Neural progenitor cell (in vitro differentiated cells): ENCODE measurements at regions not wholly inside any gene's neighbourhood (a gene's known extent, or its start where the extent isn't known, plus 50 kb on each side); places are given as distances from the start of the nearest gene placed in this dataset.

Experiments used
- DNase-seq: peaks from one replicate; pipeline ENCODE4 v3.0.0-alpha.2; 2016; ENCODE audit warnings: low spot score
- H2AFZ ChIP-seq: fragments of 200-600 bp; sonication (generic); replicated peaks from 2 replicates; pipeline ENCODE4 v1.6.1; 2016; ENCODE audit warnings: antibody characterized with exemption
- H3F3A ChIP-seq: fragments of 200-600 bp; sonication (generic); 2 replicates; pipeline ENCODE4 v1.6.1; 2016; ENCODE audit warnings: antibody characterized with exemption, low read depth
- H3K27ac ChIP-seq: fragments of 200-600 bp; sonication (generic); 2 replicates; pipeline ENCODE4 v1.5.1; 2016; ENCODE audit warnings: mild to moderate bottlenecking
- H3K27me3 ChIP-seq: fragments of 200-600 bp; sonication (generic); 2 replicates; pipeline ENCODE4 v1.6.1; 2016; ENCODE audit warnings: mild to moderate bottlenecking, moderate library complexity
- H3K36me3 ChIP-seq: fragments of 200-600 bp; sonication (generic); 2 replicates; pipeline ENCODE4 v1.5.1; 2016
- H3K4me1 ChIP-seq: fragments of 200-600 bp; sonication (generic); 2 replicates; pipeline ENCODE4 v1.6.1; 2016; ENCODE audit warnings: mixed run types
- H3K4me2 ChIP-seq: fragments of 200-600 bp; sonication (generic); 2 replicates; pipeline ENCODE4 v1.6.1; 2016
- H3K4me3 ChIP-seq: fragments of 200-600 bp; sonication (generic); 2 replicates; pipeline ENCODE4 v1.5.1; 2016
- H3K79me2 ChIP-seq: fragments of 200-600 bp; sonication (generic); 2 replicates; pipeline ENCODE4 v1.6.1; 2016; ENCODE audit warnings: low read depth
- H3K9ac ChIP-seq: fragments of 200-600 bp; sonication (generic); 2 replicates; pipeline ENCODE4 v1.6.1; 2016
- H3K9me3 ChIP-seq: fragments of 200-600 bp; sonication (generic); 2 replicates; pipeline ENCODE4 v1.5.1; 2016; ENCODE audit warnings: low read depth
- H4K20me1 ChIP-seq: fragments of 200-600 bp; sonication (generic); 2 replicates; pipeline ENCODE4 v1.6.1; 2016; ENCODE audit warnings: low read depth
- H3K27ac Mint-ChIP-seq: 3 replicates; pipeline ENCODE4 v1.8.0; 2021; ENCODE audit warnings: mixed read lengths
- H3K27me3 Mint-ChIP-seq: 2 replicates; pipeline ENCODE4 v1.8.0; 2022; ENCODE audit warnings: low read depth, mild to moderate bottlenecking, inconsistent platforms, moderate library complexity, mixed read lengths; ENCODE audit not compliant: insufficient read depth
- H3K36me3 Mint-ChIP-seq: 3 replicates; pipeline ENCODE4 v1.8.0; 2021; ENCODE audit warnings: mixed read lengths
- H3K4me1 Mint-ChIP-seq: 3 replicates; pipeline ENCODE4 v1.8.0; 2021; ENCODE audit warnings: mixed read lengths
- H3K4me3 Mint-ChIP-seq: 3 replicates; pipeline ENCODE4 v1.8.0; 2021; ENCODE audit warnings: mild to moderate bottlenecking, moderate library complexity, mixed read lengths
- H3K9me3 Mint-ChIP-seq: 3 replicates; pipeline ENCODE4 v1.8.0; 2020; ENCODE audit warnings: mixed read lengths
- CTCF ChIP-seq: fragments of 200-600 bp; sonication (generic); IDR thresholded peaks from 2 replicates; pipeline ENCODE4 v1.5.1; 2017; ENCODE audit warnings: antibody characterized with exemption, mild to moderate bottlenecking
- EZH2 ChIP-seq: fragments of 200-600 bp; sonication (generic); IDR thresholded peaks from 2 replicates; pipeline ENCODE4 v1.6.1; 2017; ENCODE audit warnings: antibody characterized with exemption, mild to moderate bottlenecking, moderate library complexity
- EZH2phosphoT487 ChIP-seq: fragments of 200-600 bp; sonication (generic); IDR thresholded peaks from 2 replicates; pipeline ENCODE4 v1.6.1; 2017; ENCODE audit warnings: antibody characterized with exemption

GRCh38 chr10:47107007-47107747 lies 192.8 kb upstream of the GDF10 start:
- no peaks in the 10 kb centered on the region for H3K9me3 ChIP-seq
- H3K9ac ChIP-seq = no peak overlapping the region
- no peaks in the 10 kb centered on the region for H4K20me1 ChIP-seq
- Mint-ChIP-seq H3K9me3 (peaks cover 6% of the 10 kb centered on the region), H3K27ac (no peak overlapping the region), H3K4me3 (no peak overlapping the region), H3K36me3 (no peaks in the 10 kb centered on the region), H3K4me1 (peaks cover 12% of the 10 kb centered on the region), H3K27me3 (peaks cover 3% of the 10 kb centered on the region)
- no peak overlapping the region for H3K4me3 ChIP-seq
- no peaks in the 10 kb centered on the region for H3K27me3 ChIP-seq
- TF ChIP-seq CTCF (no peak), EZH2phosphoT487 (no peak), EZH2 (no peak)
- no peaks in the 10 kb centered on the region for H3K4me1 ChIP-seq
- DNase-seq = no peak
- no peaks in the 10 kb centered on the region for H3F3A ChIP-seq
- H3K4me2 ChIP-seq = no peak overlapping the region
- no peaks in the 10 kb centered on the region for H3K36me3 ChIP-seq
- no peaks in the 10 kb centered on the region for H3K79me2 ChIP-seq
- no peak overlapping the region for H2AFZ ChIP-seq
- H3K27ac ChIP-seq = no peak overlapping the region

GRCh38 chr10:47109906-47110305 lies 190.1 kb upstream of the GDF10 start:
- Histone ChIP-seq H3K79me2 (no peaks in the 10 kb centered on the region), H3K9me3 (no peaks in the 10 kb centered on the region), H3K4me1 (no peaks in the 10 kb centered on the region), H2AFZ (no peak overlapping the region), H3K9ac (no peak overlapping the region), H3F3A (no peaks in the 10 kb centered on the region), H3K27ac (no peak overlapping the region), H3K36me3 (no peaks in the 10 kb centered on the region), H3K4me3 (no peak overlapping the region), H4K20me1 (no peaks in the 10 kb centered on the region), H3K4me2 (no peak overlapping the region), H3K27me3 (no peaks in the 10 kb centered on the region)
- no peak overlapping the region for H3K4me3 Mint-ChIP-seq
- DNase-seq = no peak
- no peak overlapping the region for H3K27ac Mint-ChIP-seq
- TF ChIP-seq CTCF (no peak), EZH2 (no peak), EZH2phosphoT487 (no peak)
- H3K9me3 Mint-ChIP-seq = no peaks in the 10 kb centered on the region
- no peaks in the 10 kb centered on the region for H3K27me3 Mint-ChIP-seq
- peaks cover 12% of the 10 kb centered on the region for H3K4me1 Mint-ChIP-seq
- no peaks in the 10 kb centered on the region for H3K36me3 Mint-ChIP-seq

- Mint-ChIP-seq H3K4me1 (peaks cover 4% of the 10 kb centered on the region), H3K36me3 (no peaks in the 10 kb centered on the region), H3K9me3 (no peaks in the 10 kb centered on the region), H3K27me3 (no peaks in the 10 kb centered on the region), H3K27ac (no peak overlapping the region), H3K4me3 (no peak overlapping the region)
- Histone ChIP-seq H3K9me3 (no peaks in the 10 kb centered on the region), H3K36me3 (no peaks in the 10 kb centered on the region), H3K27me3 (no peaks in the 10 kb centered on the region), H3K27ac (no peak overlapping the region), H4K20me1 (no peaks in the 10 kb centered on the region), H3K79me2 (no peaks in the 10 kb centered on the region), H3K4me3 (no peak overlapping the region), H3K4me1 (no peaks in the 10 kb centered on the region), H3K9ac (no peak overlapping the region), H3F3A (no peaks in the 10 kb centered on the region), H2AFZ (no peak overlapping the region), H3K4me2 (no peak overlapping the region)
- no peak for DNase-seq
- TF ChIP-seq CTCF (peak; percentile 29), EZH2 (no peak), EZH2phosphoT487 (no peak)
These were observed 188.6 kb upstream of the GDF10 start for GRCh38 chr10:47111329-47111862.
